ENCODE measurements at regions not wholly inside any gene's neighbourhood (a gene's known extent, or its start where the extent isn't known, plus 50 kb on each side); places are given as distances from the start of the nearest gene placed in this dataset.

GRCh38 chr4:81914623-81915022 is 442.9 kb upstream of the RASGEF1B start:
- Histone ChIP-seq H3K4me1 (peaks cover 0 to 3% (median 0%) of the 10 kb centered on the region in 9 donors), H3K27ac (no peak overlapping the region), H3K36me3 (no peaks in the 10 kb centered on the region), H3K27me3 (no peaks in the 10 kb centered on the region), H3K9me3 (no peaks in the 10 kb centered on the region), H3K4me3 (no peak overlapping the region)
- ATAC-seq (no peak), DNase-seq (no peak)
- intact Hi-C loops (cut with DNase I) = no loop called here
- no peak for TF ChIP-seq CTCF (IDR thresholded peaks at IDR 0.05)

GRCh38 chr4:81913427-81913879 is 441.7 kb upstream of the RASGEF1B start:
- no peaks in the 10 kb centered on the region for H3K27me3 ChIP-seq
- 23% methylated on average over 12 of the region's 12 CpGs for WGBS, 2 donors
- peak in 2 of 8 donors; percentile 24 to 42 for ATAC-seq
- H3K9me3 ChIP-seq = no peaks in the 10 kb centered on the region
- peak; percentile 27 to 68 (median 53) for TF ChIP-seq CTCF (IDR thresholded peaks at IDR 0.05)
- H3K4me1 ChIP-seq = peaks cover 0 to 3% (median 0%) of the 10 kb centered on the region in 9 donors
- peak in 1 of 2 donors; percentile 25 for DNase-seq
- no peak overlapping the region for H3K4me3 ChIP-seq
- no peak overlapping the region for H3K27ac ChIP-seq
- intact Hi-C loops (cut with DNase I) = no loop called here
- no peaks in the 10 kb centered on the region for H3K36me3 ChIP-seq

GRCh38 chr4:81912376-81913030 is 440.8 kb upstream of the RASGEF1B start:
- no peaks in the 10 kb centered on the region for H3K9me3 ChIP-seq
- intact Hi-C loops (cut with DNase I) = no loop called here
- WGBS, 2 donors = 72 to 97% methylated on average over 1 of the region's 1 CpG

GRCh38 chr4:81906905-81907304 is 435.2 kb upstream of the RASGEF1B start:
- H3K4me1 ChIP-seq = no peaks in the 10 kb centered on the region
- ATAC-seq (no peak), DNase-seq (no peak)
- peaks cover 0 to 3% (median 0%) of the 10 kb centered on the region in 7 donors for H3K27me3 ChIP-seq
- H3K27ac ChIP-seq = no peak overlapping the region
- no peaks in the 10 kb centered on the region for H3K36me3 ChIP-seq
- intact Hi-C loops (cut with DNase I) = no loop called here
- 62 to 68% methylated on average over 1 of the region's 1 CpG for WGBS, 2 donors
- H3K4me3 ChIP-seq = no peak overlapping the region
- TF ChIP-seq CTCF (IDR thresholded peaks at IDR 0.05) = no peak
- no peaks in the 10 kb centered on the region for H3K9me3 ChIP-seq

More at GRCh38 chr4:81912376-81913030, 440.8 kb upstream of the RASGEF1B start:
- Histone ChIP-seq H3K4me1 (peaks cover 0 to 3% (median 0%) of the 10 kb centered on the region in 9 donors), H3K4me3 (no peak overlapping the region), H3K27ac (no peak overlapping the region), H3K36me3 (no peaks in the 10 kb centered on the region), H3K27me3 (no peaks in the 10 kb centered on the region)
- no peak for ATAC-seq
- no peak for TF ChIP-seq CTCF (IDR thresholded peaks at IDR 0.05)
- no peak for DNase-seq

Data from heart right ventricle (tissue), 16 donors.